ENCODE measurements at regions not wholly inside any gene's neighbourhood (a gene's known extent, or its start where the extent isn't known, plus 50 kb on each side); places are given as distances from the start of the nearest gene placed in this dataset.

GRCh38 chr1:195591917-195592672 lies 1016.1 kb downstream of the KCNT2 start:
- H3K9ac ChIP-seq (ENCODE audit: low read length in 3 of 3) = no peak overlapping the region
- DNase-seq = peak in 2 of 5 donors; percentile 30
- H3K9me3 ChIP-seq (ENCODE audit: control insufficient read depth in 2 of 3, insufficient read depth in 1 of 3, low read length in 3 of 3) = peaks cover 0 to 1% (median 0%) of the 10 kb centered on the region in 3 donors
- H3K27me3 ChIP-seq (ENCODE audit: control insufficient read depth, insufficient read depth, low read length) = no peaks in the 10 kb centered on the region
- intact Hi-C loops (cut with DNase I) = no loop called here
- H3K27ac ChIP-seq (ENCODE audit: low read depth in 2 of 2, low read length in 2 of 2) = no peak overlapping the region
- H3K36me3 ChIP-seq (ENCODE audit: control insufficient read depth in 2 of 3, insufficient read depth in 3 of 3, low read length in 3 of 3) = no peaks in the 10 kb centered on the region
- TF ChIP-seq CTCF (IDR thresholded peaks at IDR 0.05; ENCODE audit: borderline replicate concordance, extremely low read depth, insufficient read depth) = no peak
- H3K4me3 ChIP-seq (ENCODE audit: low read length in 3 of 3) = no peak overlapping the region
- FAIRE-seq = no peak
- no peaks in the 10 kb centered on the region for H3K4me1 ChIP-seq (ENCODE audit: control insufficient read depth in 2 of 3, insufficient read depth in 2 of 3, low read depth in 1 of 3, low read length in 3 of 3)

DNA sequence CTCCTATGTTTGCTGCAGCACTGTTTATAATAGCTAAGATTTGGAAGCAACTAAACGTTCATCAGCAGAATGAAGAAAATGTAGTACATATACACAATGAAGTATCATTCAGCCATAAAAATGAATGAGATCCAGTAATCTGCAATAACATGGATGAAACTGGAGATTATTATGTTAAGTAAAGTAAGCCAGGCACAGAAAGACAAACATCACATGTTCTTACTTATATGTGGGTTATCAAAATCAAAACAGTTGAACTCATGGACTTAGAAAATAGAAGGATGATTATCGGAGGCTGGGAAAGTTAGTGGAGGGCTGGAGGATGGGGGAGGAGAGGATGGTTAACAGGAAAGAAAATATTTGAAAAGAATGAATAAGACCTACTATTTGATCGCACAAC lies 1017.6 kb downstream of the KCNT2 start:
- Histone ChIP-seq H3K36me3 (ENCODE audit: control insufficient read depth in 2 of 3, insufficient read depth in 3 of 3, low read length in 3 of 3) (no peaks in the 10 kb centered on the region), H3K4me1 (ENCODE audit: control insufficient read depth in 2 of 3, insufficient read depth in 2 of 3, low read depth in 1 of 3, low read length in 3 of 3) (no peaks in the 10 kb centered on the region), H3K27ac (ENCODE audit: low read depth in 2 of 2, low read length in 2 of 2) (no peak overlapping the region), H3K27me3 (ENCODE audit: control insufficient read depth, insufficient read depth, low read length) (no peaks in the 10 kb centered on the region), H3K9me3 (ENCODE audit: control insufficient read depth in 2 of 3, insufficient read depth in 1 of 3, low read length in 3 of 3) (peaks cover 0 to 1% (median 0%) of the 10 kb centered on the region in 3 donors), H3K4me3 (ENCODE audit: low read length in 3 of 3) (no peak overlapping the region), H3K9ac (ENCODE audit: low read length in 3 of 3) (no peak overlapping the region)
- DNase-seq (no peak), FAIRE-seq (no peak)
- no peak for TF ChIP-seq CTCF (IDR thresholded peaks at IDR 0.05; ENCODE audit: borderline replicate concordance, extremely low read depth, insufficient read depth)
- intact Hi-C loops (cut with DNase I) = no loop called here

DNA sequence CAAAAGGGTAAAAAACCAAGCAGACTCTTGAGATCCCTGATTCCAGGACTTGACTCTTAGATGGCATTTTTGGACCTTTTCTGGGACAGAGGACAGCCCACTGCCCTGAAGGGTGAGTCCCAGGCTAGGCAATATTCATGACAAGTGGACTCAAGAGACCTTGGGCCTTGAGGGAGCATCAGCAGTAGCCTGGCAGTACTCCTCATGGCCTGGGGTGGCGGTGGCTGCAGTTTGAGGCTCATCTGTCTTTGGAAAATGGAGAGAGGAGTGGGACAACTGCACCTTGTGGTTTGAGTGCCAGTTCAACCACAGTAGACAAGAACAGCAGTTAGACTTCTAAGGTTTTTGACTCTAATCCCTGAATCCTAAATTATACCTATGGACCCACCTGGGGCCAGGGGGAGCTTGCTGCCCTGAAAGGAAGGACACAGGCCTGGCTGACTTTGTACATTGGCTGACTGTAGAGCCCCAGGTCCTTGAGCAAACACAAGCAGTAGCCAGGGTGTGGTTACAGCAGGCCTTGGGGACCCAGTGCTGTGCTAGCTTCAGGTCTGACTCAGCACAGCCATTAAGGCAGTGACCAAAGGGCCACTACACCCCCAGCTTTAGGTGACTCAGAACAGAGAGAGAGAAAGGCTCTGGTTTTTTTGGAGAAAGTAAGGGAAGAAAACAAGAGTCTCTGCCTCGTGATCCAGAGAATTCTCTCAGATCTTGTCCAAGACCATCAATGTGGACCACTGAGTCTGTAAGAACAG lies 1023.2 kb downstream of the KCNT2 start:
- H3K9ac ChIP-seq (ENCODE audit: low read length in 3 of 3) = no peak overlapping the region
- no peak overlapping the region for H3K27ac ChIP-seq (ENCODE audit: low read depth in 2 of 2, low read length in 2 of 2)
- intact Hi-C loops (cut with DNase I) = no loop called here
- H3K9me3 ChIP-seq (ENCODE audit: control insufficient read depth in 2 of 3, insufficient read depth in 1 of 3, low read length in 3 of 3) = peaks cover 0 to 1% (median 0%) of the 10 kb centered on the region in 3 donors
- H3K4me3 ChIP-seq (ENCODE audit: low read length in 3 of 3) = no peak overlapping the region
- H3K4me1 ChIP-seq (ENCODE audit: control insufficient read depth in 2 of 3, insufficient read depth in 2 of 3, low read depth in 1 of 3, low read length in 3 of 3) = no peaks in the 10 kb centered on the region
- no peaks in the 10 kb centered on the region for H3K36me3 ChIP-seq (ENCODE audit: control insufficient read depth in 2 of 3, insufficient read depth in 3 of 3, low read length in 3 of 3)
- no peak for TF ChIP-seq CTCF (IDR thresholded peaks at IDR 0.05; ENCODE audit: borderline replicate concordance, extremely low read depth, insufficient read depth)
- no peaks in the 10 kb centered on the region for H3K27me3 ChIP-seq (ENCODE audit: control insufficient read depth, insufficient read depth, low read length)
- DNase-seq (peak in 1 of 5 donors; percentile 18), FAIRE-seq (no peak)

Measured in kidney (tissue), 13 donors.